Heart right ventricle (tissue), 16 donors: ENCODE measurements at regions not wholly inside any gene's neighbourhood (a gene's known extent, or its start where the extent isn't known, plus 50 kb on each side); places are given as distances from the start of the nearest gene placed in this dataset.

Source experiments
- ATAC-seq, 8 donors: fragments of 200-7000 bp; cut with Tn5 transposase; one replicate each; pipeline ENCODE4 v1.9.1; 2020; ENCODE audit warnings: mild to moderate bottlenecking in 8 of 8, moderate library complexity in 8 of 8, moderate number of reproducible peaks in 1 of 8
- DNase-seq, 2 donors: peaks; one replicate each; pipeline ENCODE4 v3.0.0-alpha.2; 2020
- H3K27ac ChIP-seq, 10 donors: fragments of 200-600 bp; sonication (generic) in 2 of 10; one replicate each; pipeline versions ENCODE4 v1.5.0 to v1.8.0; 2020 to 2022; ENCODE audit warnings: mild to moderate bottlenecking in 3 of 10
- H3K27me3 ChIP-seq, 7 donors: fragments of 200-600 bp; one replicate each; pipeline ENCODE4 v1.8.0; 2021 to 2022; ENCODE audit warnings: mild to moderate bottlenecking in 2 of 7
- H3K36me3 ChIP-seq, 9 donors: fragments of 200-600 bp; sonication (generic) in 1 of 9; one replicate each; pipeline versions ENCODE4 v1.5.0 to v1.8.0; 2020 to 2022; ENCODE audit warnings: mild to moderate bottlenecking in 2 of 9
- H3K4me1 ChIP-seq, 9 donors: fragments of 200-600 bp; sonication (generic) in 1 of 9; one replicate each; pipeline versions ENCODE4 v1.5.0 to v1.8.0; 2020 to 2022; ENCODE audit warnings: mild to moderate bottlenecking in 4 of 9
- H3K4me3 ChIP-seq, 10 donors: fragments of 200-600 bp; sonication (generic) in 2 of 10; one replicate each; pipeline versions ENCODE4 v1.5.0 to v1.8.0; 2020 to 2022; ENCODE audit warnings: mild to moderate bottlenecking in 7 of 10, moderate library complexity in 2 of 10
- H3K9me3 ChIP-seq, 11 donors: fragments of 200-600 bp in 10 of 11; sonication (generic) in 2 of 11; one replicate each; pipeline versions ENCODE4 v1.5.0 to v1.8.0; 2013 to 2022; ENCODE audit warnings: mild to moderate bottlenecking in 2 of 11, control low read depth in 1 of 11, moderate library complexity in 1 of 11
- WGBS, 2 donors: extraction: QIAGEN DNeasy Blood & Tissue Kit; methylation state at CpG; one replicate each; pipeline ENCODE4 v1.1.7; 2013; ENCODE audit warnings: inconsistent platforms in 1 of 2; 5-methylcytosine and 5-hydroxymethylcytosine counted together
- intact Hi-C, 10 donors: fragments of 100-400 bp; cut with DNase I; formaldehyde crosslinking; loops; one replicate each; pipeline versions ENCODE4 v1.11.1 to v1.14.2; 2022
- TF ChIP-seq, protein P1 (sequence below), 9 donors: fragments of 200-600 bp; sonication (generic) in 2 of 9; IDR thresholded peaks; one replicate each; pipeline versions ENCODE4 v1.5.0 to v1.8.0; 2021 to 2022; ENCODE audit warnings: antibody characterized with exemption in 9 of 9, mild to moderate bottlenecking in 5 of 9, moderate library complexity in 1 of 9
- donor health status: Arrhythmogenic right ventricular cardiomyopathy.
- donor health status: ischemic (EF 13 %, LVEDD 7.1; RV severe dilation, severe dysfunction).
- donor health status: healthy with polysubstance abuse.
- donor health status: DM: no; HTN: yes; CAD: no.
- donor health status: DM: no; HTN: no; CAD: no.
- donor health status: ischemic (EF 25% LVEDD 6.9; RV normal size, moderate dysfunction).
- donor health status: ischemic (EF 25% LVEDD 5.7; RV mildly dilated, moderate dysfunction).
- donor health status: healthy.
- donor health status: DM: yes; HTN: yes; CAD: no.
- donor health status: Ischemic cardiomyopathy.
- donor health status: ischemic (EF 35%, LVEDD 5.7; RV mildly dilated, moderate dysfunction).
- donor health status: nonischemic (EF 11% LVEDD 7.7; RV severe dilation, severe dysfunction).
- donor health status: DM: yes; HTN: yes; CAD: no.
- donor health status: PGD.
- donor health status: ischemic (EF 29% LVEDD 5.4; RV normal size, mild dysfunction).
- donor health status: nonischemic (EF 23%, LVEDD 6.1; RV moderate dilation, normal function).

DNA sequence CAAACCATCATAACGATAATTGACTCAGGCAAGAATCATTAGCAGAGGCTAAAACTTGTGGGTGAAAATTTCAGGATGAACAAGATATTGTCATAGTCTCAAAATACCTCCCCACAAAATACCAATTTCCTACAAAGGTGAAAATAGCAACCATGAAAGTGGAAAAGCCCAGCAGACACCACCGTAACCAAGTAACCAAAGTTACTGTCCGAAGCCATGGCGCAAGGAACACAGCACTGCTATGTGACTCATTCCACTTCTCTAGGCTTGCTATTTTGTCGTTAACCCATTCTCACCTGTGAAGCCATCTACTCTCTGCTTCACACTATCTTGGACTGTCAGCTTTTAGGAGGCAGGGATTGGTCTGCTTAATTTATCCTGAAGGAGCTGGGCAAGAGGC, 113.8 kb upstream of the CACUL1 start:
- Histone ChIP-seq H3K4me3 (no peak overlapping the region), H3K4me1 (peaks cover 6 to 32% (median 21%) of the 10 kb centered on the region in 9 donors), H3K27ac (no peak overlapping the region), H3K27me3 (no peaks in the 10 kb centered on the region), H3K36me3 (no peaks in the 10 kb centered on the region), H3K9me3 (peaks cover 0 to 3% (median 0%) of the 10 kb centered on the region in 11 donors)
- WGBS, 2 donors, result 84 to 94% methylated on average over 5 of the region's 5 CpGs
- intact Hi-C loops, result no loop called here
- DNase-seq (no peak), ATAC-seq (no peak)
- TF ChIP-seq, protein P1, sequence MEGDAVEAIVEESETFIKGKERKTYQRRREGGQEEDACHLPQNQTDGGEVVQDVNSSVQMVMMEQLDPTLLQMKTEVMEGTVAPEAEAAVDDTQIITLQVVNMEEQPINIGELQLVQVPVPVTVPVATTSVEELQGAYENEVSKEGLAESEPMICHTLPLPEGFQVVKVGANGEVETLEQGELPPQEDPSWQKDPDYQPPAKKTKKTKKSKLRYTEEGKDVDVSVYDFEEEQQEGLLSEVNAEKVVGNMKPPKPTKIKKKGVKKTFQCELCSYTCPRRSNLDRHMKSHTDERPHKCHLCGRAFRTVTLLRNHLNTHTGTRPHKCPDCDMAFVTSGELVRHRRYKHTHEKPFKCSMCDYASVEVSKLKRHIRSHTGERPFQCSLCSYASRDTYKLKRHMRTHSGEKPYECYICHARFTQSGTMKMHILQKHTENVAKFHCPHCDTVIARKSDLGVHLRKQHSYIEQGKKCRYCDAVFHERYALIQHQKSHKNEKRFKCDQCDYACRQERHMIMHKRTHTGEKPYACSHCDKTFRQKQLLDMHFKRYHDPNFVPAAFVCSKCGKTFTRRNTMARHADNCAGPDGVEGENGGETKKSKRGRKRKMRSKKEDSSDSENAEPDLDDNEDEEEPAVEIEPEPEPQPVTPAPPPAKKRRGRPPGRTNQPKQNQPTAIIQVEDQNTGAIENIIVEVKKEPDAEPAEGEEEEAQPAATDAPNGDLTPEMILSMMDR (IDR thresholded peaks at IDR 0.05), result no peak

DNA sequence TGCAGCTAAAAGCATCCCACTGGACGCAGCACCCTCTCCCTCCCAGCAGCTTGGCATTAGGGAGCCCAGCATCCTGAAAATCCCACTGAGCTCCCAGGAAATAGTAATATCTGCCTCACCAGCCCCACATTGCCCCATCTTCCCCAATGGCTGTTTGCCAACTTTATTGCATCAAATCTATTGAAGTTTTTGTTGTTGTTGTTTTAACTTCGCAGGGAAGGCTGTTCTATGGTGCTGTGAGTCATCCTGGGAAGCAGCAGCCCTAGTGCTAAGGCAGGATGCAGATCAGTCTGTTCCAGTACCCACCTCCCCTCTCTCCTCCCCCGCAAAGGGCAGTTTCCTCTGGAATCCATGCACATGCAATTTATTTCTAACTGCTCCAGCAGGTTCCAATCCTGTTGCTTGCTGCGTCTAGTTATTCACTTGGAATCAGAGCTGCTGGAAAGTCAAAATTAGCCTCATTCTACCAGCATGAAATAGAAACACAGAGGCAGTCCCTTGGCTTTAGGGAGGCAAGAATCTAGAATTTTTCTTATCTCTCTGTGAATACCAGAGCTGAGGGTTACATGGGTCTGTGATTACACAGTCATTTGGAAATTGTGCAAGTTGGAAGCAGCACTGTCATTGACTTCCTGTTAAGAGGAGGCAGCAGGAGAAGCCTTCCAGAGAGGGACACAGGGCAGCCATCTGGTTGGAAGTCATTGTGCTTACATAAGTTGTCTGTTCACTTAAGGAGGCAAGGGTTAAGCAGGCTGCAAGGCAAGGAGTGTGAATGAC, 115.9 kb upstream of the CACUL1 start:
- DNase-seq (no peak), ATAC-seq (peak; percentile 78 to 92 (median 89))
- TF ChIP-seq, protein P1 (IDR thresholded peaks at IDR 0.05), result no peak
- Histone ChIP-seq H3K27ac (peak overlapping the region in 9 of 10 donors; percentile 0 to 65 (median 53)), H3K36me3 (no peaks in the 10 kb centered on the region), H3K4me3 (no peak overlapping the region), H3K4me1 (peaks cover 6 to 35% (median 23%) of the 10 kb centered on the region in 9 donors), H3K27me3 (no peaks in the 10 kb centered on the region), H3K9me3 (no peaks in the 10 kb centered on the region)
- WGBS, 2 donors, result 27 to 32% methylated on average over 4 of the region's 4 CpGs
- intact Hi-C loops, result no loop called here

DNA sequence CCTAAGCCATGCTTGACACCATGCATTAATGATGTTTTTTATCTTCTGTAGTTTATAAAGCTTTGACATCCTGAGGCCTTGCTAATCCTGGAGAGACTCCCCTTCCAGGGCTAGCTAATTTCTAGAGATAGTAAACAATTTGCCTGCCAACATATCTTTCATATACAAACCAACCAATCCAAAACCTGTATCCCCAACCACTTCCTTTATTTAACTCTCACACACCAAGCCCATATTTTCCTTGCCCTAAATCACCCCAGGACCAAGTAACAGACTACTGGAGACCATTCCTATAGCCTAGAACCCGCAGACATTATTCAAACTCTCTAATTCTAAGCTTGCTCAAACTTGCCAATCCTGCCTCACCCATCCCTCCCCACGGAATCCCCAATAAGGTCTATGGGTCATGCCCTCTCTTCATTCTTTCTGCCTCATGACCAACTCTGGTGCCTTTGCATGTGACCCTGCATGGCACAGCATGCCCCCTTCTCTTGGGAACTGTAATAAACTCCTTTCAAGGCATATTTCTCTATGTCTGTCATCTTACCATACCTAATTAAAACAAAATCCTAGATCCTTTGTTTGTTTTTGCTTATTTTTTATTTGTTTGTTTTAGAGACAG, 116.6 kb upstream of the CACUL1 start:
- H3K9me3 ChIP-seq, result peaks cover 0 to 4% (median under 1%) of the 10 kb centered on the region in 11 donors
- peak in 3 of 8 donors; percentile 2 to 15 (median 14) for ATAC-seq
- no peak for DNase-seq
- peaks cover 6 to 29% (median 21%) of the 10 kb centered on the region in 9 donors for H3K4me1 ChIP-seq
- H3K36me3 ChIP-seq, result no peaks in the 10 kb centered on the region
- WGBS, 2 donors, result 82 to 93% methylated on average over 2 of the region's 2 CpGs
- no peak overlapping the region for H3K4me3 ChIP-seq
- no peaks in the 10 kb centered on the region for H3K27me3 ChIP-seq
- intact Hi-C loops, result no loop called here
- H3K27ac ChIP-seq, result peak overlapping the region in 8 of 10 donors; percentile 0 to 65 (median 50)
- TF ChIP-seq, protein P1 (IDR thresholded peaks at IDR 0.05), result no peak

DNA sequence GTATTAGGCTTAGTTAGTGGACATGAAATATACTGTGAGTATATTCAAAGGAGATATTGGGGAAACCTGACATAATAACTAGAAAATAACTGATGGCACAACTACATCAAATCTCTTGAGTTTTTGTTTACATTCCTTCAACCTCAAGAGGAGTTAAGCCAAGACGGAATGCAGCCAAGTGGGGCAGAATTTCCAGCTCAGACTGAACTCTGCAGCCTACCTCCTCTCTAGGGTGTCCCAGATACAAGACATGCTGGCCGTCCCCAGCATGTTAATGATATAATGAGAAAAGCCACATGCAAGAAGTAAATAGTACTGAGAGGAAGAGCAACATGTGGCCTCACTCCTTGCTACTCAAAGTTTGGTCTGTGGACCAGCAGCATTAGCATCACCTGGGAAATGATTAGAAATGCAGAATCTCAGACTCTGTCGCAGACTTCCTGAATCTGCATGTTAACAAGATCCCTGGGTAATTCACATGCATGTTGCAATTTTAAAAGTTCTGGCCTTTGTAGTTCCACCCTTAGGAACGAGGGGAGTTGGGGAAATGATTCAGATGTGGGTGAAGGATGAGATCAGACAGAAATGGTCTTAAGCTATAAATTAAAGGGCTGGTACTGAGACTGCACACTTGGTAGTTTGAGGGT, 118.4 kb upstream of the CACUL1 start:
- WGBS, 2 donors, result 45 to 53% methylated on average over 4 of the region's 4 CpGs
- Histone ChIP-seq H3K9me3 (peaks cover 0 to 14% (median 4%) of the 10 kb centered on the region in 11 donors), H3K27me3 (no peaks in the 10 kb centered on the region), H3K27ac (no peak overlapping the region), H3K4me3 (no peak overlapping the region), H3K36me3 (no peaks in the 10 kb centered on the region), H3K4me1 (peaks cover 6 to 25% (median 18%) of the 10 kb centered on the region in 9 donors)
- no peak for ATAC-seq
- intact Hi-C loops, result no loop called here
- no peak for DNase-seq
- TF ChIP-seq, protein P1 (IDR thresholded peaks at IDR 0.05), result no peak
